Activated T-helper 1 cell treated with anti-CD3 and anti-CD28 coated beads, Interleukin-12 subunit alpha, Interleukin-12 subunit beta, Interleukin-2, Interleukin-4 antibody, amounts not matched to agents 30 ng/mL and 10 ng/mL and 1 ng/mL, durations not matched to agents 14 hours and 24 hours and 36 hours (primary cell): ENCODE measurements at regions not wholly inside any gene's neighbourhood (a gene's known extent, or its start where the extent isn't known, plus 50 kb on each side); places are given as distances from the start of the nearest gene placed in this dataset.

Experiments used
- DNase-seq: peaks from one replicate; pipeline ENCODE4 v3.0.0; 2021; ENCODE audit warnings: low spot score
- H3K27ac Mint-ChIP-seq: one replicate; pipeline ENCODE4 v1.8.0; 2021; ENCODE audit warnings: mild to moderate bottlenecking, mixed read lengths
- H3K27me3 Mint-ChIP-seq: one replicate; pipeline ENCODE4 v1.8.0; 2022; ENCODE audit warnings: mild to moderate bottlenecking, moderate library complexity, mixed read lengths; ENCODE audit not compliant: insufficient read depth
- H3K36me3 Mint-ChIP-seq: one replicate; pipeline ENCODE4 v1.8.0; 2021; ENCODE audit warnings: low read depth, mixed read lengths
- H3K4me1 Mint-ChIP-seq: one replicate; pipeline ENCODE4 v1.8.0; 2021; ENCODE audit warnings: low read depth, mixed read lengths
- H3K4me3 Mint-ChIP-seq: one replicate; pipeline ENCODE4 v1.8.0; 2021; ENCODE audit warnings: mild to moderate bottlenecking, moderate library complexity, mixed read lengths
- H3K9me3 Mint-ChIP-seq: one replicate; pipeline ENCODE4 v1.8.0; 2021; ENCODE audit warnings: mixed read lengths
- intact Hi-C: fragments of 100-400 bp; cut with micrococcal nuclease; formaldehyde crosslinking; loops from one replicate; pipeline ENCODE4 v1.15.1; 2024

GRCh38 chr6:21478883-21479539 lies 114.5 kb upstream of the SOX4 start:
- DNase-seq: no peak
- no peaks in the 10 kb centered on the region for H3K9me3 Mint-ChIP-seq
- H3K27ac Mint-ChIP-seq: no peak overlapping the region
- no peaks in the 10 kb centered on the region for H3K4me1 Mint-ChIP-seq
- peaks cover 4% of the 10 kb centered on the region for H3K27me3 Mint-ChIP-seq
- intact Hi-C loops: no loop called here
- no peaks in the 10 kb centered on the region for H3K36me3 Mint-ChIP-seq
- no peak overlapping the region for H3K4me3 Mint-ChIP-seq

GRCh38 chr6:21486115-21486514 lies 107.4 kb upstream of the SOX4 start:
- intact Hi-C loops: no loop called here
- no peak overlapping the region for H3K27ac Mint-ChIP-seq
- DNase-seq: no peak
- H3K4me3 Mint-ChIP-seq: no peak overlapping the region
- peaks cover 3% of the 10 kb centered on the region for H3K27me3 Mint-ChIP-seq
- H3K4me1 Mint-ChIP-seq: no peaks in the 10 kb centered on the region
- H3K9me3 Mint-ChIP-seq: no peaks in the 10 kb centered on the region
- no peaks in the 10 kb centered on the region for H3K36me3 Mint-ChIP-seq

- H3K27ac Mint-ChIP-seq: no peak overlapping the region
- no peaks in the 10 kb centered on the region for H3K4me1 Mint-ChIP-seq
- H3K36me3 Mint-ChIP-seq: no peaks in the 10 kb centered on the region
- no peaks in the 10 kb centered on the region for H3K9me3 Mint-ChIP-seq
- intact Hi-C loops: no loop called here
- no peak for DNase-seq
- H3K27me3 Mint-ChIP-seq: peaks cover 3% of the 10 kb centered on the region
- no peak overlapping the region for H3K4me3 Mint-ChIP-seq
Observed at GRCh38 chr6:21489826-21490225, 103.7 kb upstream of the SOX4 start.

- no peaks in the 10 kb centered on the region for H3K9me3 Mint-ChIP-seq
- no peak for DNase-seq
- H3K27me3 Mint-ChIP-seq: peaks cover 2% of the 10 kb centered on the region
- H3K4me3 Mint-ChIP-seq: no peak overlapping the region
- intact Hi-C loops: no loop called here
- no peak overlapping the region for H3K27ac Mint-ChIP-seq
- no peaks in the 10 kb centered on the region for H3K36me3 Mint-ChIP-seq
- no peaks in the 10 kb centered on the region for H3K4me1 Mint-ChIP-seq
Observed at GRCh38 chr6:21491955-21492354, 101.6 kb upstream of the SOX4 start.

GRCh38 chr6:21494505-21494904 lies 99.0 kb upstream of the SOX4 start:
- Mint-ChIP-seq H3K4me1 (no peaks in the 10 kb centered on the region), H3K4me3 (no peak overlapping the region), H3K27me3 (no peaks in the 10 kb centered on the region), H3K36me3 (no peaks in the 10 kb centered on the region), H3K9me3 (no peaks in the 10 kb centered on the region), H3K27ac (no peak overlapping the region)
- intact Hi-C loops: no loop called here
- no peak for DNase-seq

GRCh38 chr6:21496196-21496595 lies 97.4 kb upstream of the SOX4 start:
- Mint-ChIP-seq H3K4me3 (no peak overlapping the region), H3K27me3 (peaks cover 1% of the 10 kb centered on the region), H3K27ac (no peak overlapping the region), H3K9me3 (no peaks in the 10 kb centered on the region), H3K4me1 (no peaks in the 10 kb centered on the region), H3K36me3 (no peaks in the 10 kb centered on the region)
- DNase-seq: no peak
- intact Hi-C loops: no loop called here

- DNase-seq: no peak
- intact Hi-C loops: no loop called here
- no peaks in the 10 kb centered on the region for H3K36me3 Mint-ChIP-seq
- no peak overlapping the region for H3K27ac Mint-ChIP-seq
- no peaks in the 10 kb centered on the region for H3K9me3 Mint-ChIP-seq
- H3K4me3 Mint-ChIP-seq: no peak overlapping the region
- H3K4me1 Mint-ChIP-seq: no peaks in the 10 kb centered on the region
- peaks cover 1% of the 10 kb centered on the region for H3K27me3 Mint-ChIP-seq
Observed at GRCh38 chr6:21496706-21497105, 96.8 kb upstream of the SOX4 start.

- intact Hi-C loops: no loop called here
- Mint-ChIP-seq H3K36me3 (no peaks in the 10 kb centered on the region), H3K27me3 (peaks cover 1% of the 10 kb centered on the region), H3K4me3 (no peak overlapping the region), H3K4me1 (no peaks in the 10 kb centered on the region), H3K9me3 (no peaks in the 10 kb centered on the region), H3K27ac (no peak overlapping the region)
- no peak for DNase-seq
Observed at GRCh38 chr6:21500314-21501020, 93.1 kb upstream of the SOX4 start.

- no peaks in the 10 kb centered on the region for H3K36me3 Mint-ChIP-seq
- no peaks in the 10 kb centered on the region for H3K4me1 Mint-ChIP-seq
- peaks cover 1% of the 10 kb centered on the region for H3K27me3 Mint-ChIP-seq
Observed at GRCh38 chr6:21501021-21501354, 92.6 kb upstream of the SOX4 start.

GRCh38 chr6:21501815-21502214 lies 91.7 kb upstream of the SOX4 start:
- H3K4me1 Mint-ChIP-seq: no peaks in the 10 kb centered on the region

More at GRCh38 chr6:21501021-21501354, 92.6 kb upstream of the SOX4 start:
- no peak for DNase-seq
- intact Hi-C loops: no loop called here
- no peak overlapping the region for H3K4me3 Mint-ChIP-seq
- no peak overlapping the region for H3K27ac Mint-ChIP-seq
- no peaks in the 10 kb centered on the region for H3K9me3 Mint-ChIP-seq

GRCh38 chr6:21502682-21503081 lies 90.9 kb upstream of the SOX4 start:
- intact Hi-C loops: no loop called here

More at GRCh38 chr6:21501815-21502214, 91.7 kb upstream of the SOX4 start:
- Mint-ChIP-seq H3K9me3 (no peaks in the 10 kb centered on the region), H3K4me3 (no peak overlapping the region), H3K27me3 (peaks cover 1% of the 10 kb centered on the region), H3K27ac (no peak overlapping the region), H3K36me3 (no peaks in the 10 kb centered on the region)
- intact Hi-C loops: no loop called here
- no peak for DNase-seq

GRCh38 chr6:21504790-21505189 lies 88.8 kb upstream of the SOX4 start:
- DNase-seq: no peak
- intact Hi-C loops: no loop called here
- H3K4me1 Mint-ChIP-seq: no peaks in the 10 kb centered on the region
- no peak overlapping the region for H3K27ac Mint-ChIP-seq
- peaks cover 1% of the 10 kb centered on the region for H3K27me3 Mint-ChIP-seq
- no peaks in the 10 kb centered on the region for H3K36me3 Mint-ChIP-seq
- H3K4me3 Mint-ChIP-seq: no peak overlapping the region
- no peaks in the 10 kb centered on the region for H3K9me3 Mint-ChIP-seq

More at GRCh38 chr6:21502682-21503081, 90.9 kb upstream of the SOX4 start:
- DNase-seq: no peak
- peaks cover 1% of the 10 kb centered on the region for H3K27me3 Mint-ChIP-seq
- no peak overlapping the region for H3K4me3 Mint-ChIP-seq
- H3K36me3 Mint-ChIP-seq: no peaks in the 10 kb centered on the region
- H3K4me1 Mint-ChIP-seq: no peaks in the 10 kb centered on the region
- H3K9me3 Mint-ChIP-seq: no peaks in the 10 kb centered on the region
- no peak overlapping the region for H3K27ac Mint-ChIP-seq

- no peaks in the 10 kb centered on the region for H3K36me3 Mint-ChIP-seq
- H3K4me3 Mint-ChIP-seq: no peak overlapping the region
- no peak for DNase-seq
- H3K27ac Mint-ChIP-seq: no peak overlapping the region
- no peaks in the 10 kb centered on the region for H3K27me3 Mint-ChIP-seq
- H3K9me3 Mint-ChIP-seq: no peaks in the 10 kb centered on the region
- H3K4me1 Mint-ChIP-seq: no peaks in the 10 kb centered on the region
- intact Hi-C loops: no loop called here
Observed at GRCh38 chr6:21505574-21505990, 88.0 kb upstream of the SOX4 start.
